ENCODE measurements at regions not wholly inside any gene's neighbourhood (a gene's known extent, or its start where the extent isn't known, plus 50 kb on each side); places are given as distances from the start of the nearest gene placed in this dataset.
"Not testable (repeated sequence)": the region's sequence is repeated elsewhere in the genome, so short reads cannot be mapped to it uniquely, and the experiment has no call there.

- DNase-seq (ENCODE audit: low spot score); POLR2A ChIA-PET (ENCODE audit: low non-redundant PET); H3K27ac ChIP-seq; CTCF ChIA-PET: not testable (repeated sequence)
These were observed 56.1 kb downstream of the ZNF22 start for GRCh38 chr10:45056806-45057205.

DNA sequence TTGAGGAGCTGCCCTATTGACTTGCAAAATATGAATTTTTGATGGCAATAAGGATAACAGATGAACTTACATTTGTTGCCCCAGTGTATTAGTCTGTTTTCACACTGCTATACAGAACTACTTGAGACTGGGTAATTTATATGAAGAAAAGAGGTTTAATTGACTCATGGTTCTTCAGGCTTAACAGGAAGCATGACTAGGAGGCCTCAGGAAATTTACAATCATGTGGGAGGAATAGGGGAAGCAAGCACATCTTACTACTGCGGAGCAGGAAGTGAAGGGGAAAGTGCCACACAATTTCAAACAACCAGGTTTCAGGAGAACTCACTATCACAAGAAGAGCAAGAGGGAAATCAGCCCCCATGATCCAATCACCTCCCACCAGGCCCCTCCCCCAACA, 57.9 kb downstream of the ZNF22 start:
- no peak for DNase-seq (ENCODE audit: low spot score)
- no peak overlapping the region for H3K27ac ChIP-seq
- POLR2A ChIA-PET (ENCODE audit: low non-redundant PET), result no interaction called here
- CTCF ChIA-PET, result no interaction called here
- TF ChIP-seq, protein P1, sequence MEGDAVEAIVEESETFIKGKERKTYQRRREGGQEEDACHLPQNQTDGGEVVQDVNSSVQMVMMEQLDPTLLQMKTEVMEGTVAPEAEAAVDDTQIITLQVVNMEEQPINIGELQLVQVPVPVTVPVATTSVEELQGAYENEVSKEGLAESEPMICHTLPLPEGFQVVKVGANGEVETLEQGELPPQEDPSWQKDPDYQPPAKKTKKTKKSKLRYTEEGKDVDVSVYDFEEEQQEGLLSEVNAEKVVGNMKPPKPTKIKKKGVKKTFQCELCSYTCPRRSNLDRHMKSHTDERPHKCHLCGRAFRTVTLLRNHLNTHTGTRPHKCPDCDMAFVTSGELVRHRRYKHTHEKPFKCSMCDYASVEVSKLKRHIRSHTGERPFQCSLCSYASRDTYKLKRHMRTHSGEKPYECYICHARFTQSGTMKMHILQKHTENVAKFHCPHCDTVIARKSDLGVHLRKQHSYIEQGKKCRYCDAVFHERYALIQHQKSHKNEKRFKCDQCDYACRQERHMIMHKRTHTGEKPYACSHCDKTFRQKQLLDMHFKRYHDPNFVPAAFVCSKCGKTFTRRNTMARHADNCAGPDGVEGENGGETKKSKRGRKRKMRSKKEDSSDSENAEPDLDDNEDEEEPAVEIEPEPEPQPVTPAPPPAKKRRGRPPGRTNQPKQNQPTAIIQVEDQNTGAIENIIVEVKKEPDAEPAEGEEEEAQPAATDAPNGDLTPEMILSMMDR (conservative IDR thresholded peaks at IDR 0.05; ENCODE audit: low read depth), result no peak

- CTCF ChIA-PET, result no interaction called here
- DNase-seq (ENCODE audit: low spot score), result no peak
These were observed 58.4 kb downstream of the ZNF22 start for GRCh38 chr10:45058992-45059561.

GRCh38 chr10:45059632-45060031, 58.9 kb downstream of the ZNF22 start:
- DNase-seq (ENCODE audit: low spot score), result no peak
- no peak overlapping the region for H3K27ac ChIP-seq
- CTCF ChIA-PET, result no interaction called here
- TF ChIP-seq, protein P1 (conservative IDR thresholded peaks at IDR 0.05; ENCODE audit: low read depth), result no peak
- POLR2A ChIA-PET (ENCODE audit: low non-redundant PET), result no interaction called here

More at GRCh38 chr10:45058992-45059561, 58.4 kb downstream of the ZNF22 start:
- POLR2A ChIA-PET (ENCODE audit: low non-redundant PET), result no interaction called here
- H3K27ac ChIP-seq, result no peak overlapping the region
- TF ChIP-seq, protein P1 (conservative IDR thresholded peaks at IDR 0.05; ENCODE audit: low read depth), result no peak

- ChIA-PET POLR2A (ENCODE audit: low non-redundant PET) (no interaction called here), CTCF (interaction anchor here (0.6 kb wide), 1 partner anchor 392 kb away, joined by 8 read pairs; no protein-coding TSS in a partner anchor)
These were observed 61.3 kb downstream of the ZNF22 start for GRCh38 chr10:45061982-45062381.

GRCh38 chr10:45063591-45064231, 63.0 kb downstream of the ZNF22 start:
- H3K27ac ChIP-seq, result no peak overlapping the region
- ChIA-PET CTCF (no interaction called here), POLR2A (ENCODE audit: low non-redundant PET) (no interaction called here)
- TF ChIP-seq, protein P1 (conservative IDR thresholded peaks at IDR 0.05; ENCODE audit: low read depth), result no peak
- no peak for DNase-seq (ENCODE audit: low spot score)

More at GRCh38 chr10:45061982-45062381, 61.3 kb downstream of the ZNF22 start:
- no peak overlapping the region for H3K27ac ChIP-seq
- TF ChIP-seq, protein P1 (conservative IDR thresholded peaks at IDR 0.05; ENCODE audit: low read depth), result no peak
- no peak for DNase-seq (ENCODE audit: low spot score)

GRCh38 chr10:45064998-45065397, 64.3 kb downstream of the ZNF22 start:
- DNase-seq (ENCODE audit: low spot score), result no peak
- TF ChIP-seq, protein P1 (conservative IDR thresholded peaks at IDR 0.05; ENCODE audit: low read depth), result no peak
- H3K27ac ChIP-seq, result no peak overlapping the region
- POLR2A ChIA-PET (ENCODE audit: low non-redundant PET), result no interaction called here
- CTCF ChIA-PET, result no interaction called here
